Upper lobe of right lung (tissue), 1 donor: ENCODE measurements at regions not wholly inside any gene's neighbourhood (a gene's known extent, or its start where the extent isn't known, plus 50 kb on each side); places are given as distances from the start of the nearest gene placed in this dataset.

Source experiments
- ATAC-seq: fragments of 200-7000 bp; cut with Tn5 transposase; one replicate; pipeline ENCODE4 v1.9.1; 2020; ENCODE audit warnings: mild to moderate bottlenecking, moderate library complexity
- DNase-seq: peaks from one replicate; pipeline ENCODE4 v3.0.0-alpha.2; 2020
- H3K27ac ChIP-seq: fragments of 200-600 bp; one replicate; pipeline ENCODE4 v1.8.0; 2022
- H3K27me3 ChIP-seq: fragments of 200-600 bp; one replicate; pipeline ENCODE4 v1.8.0; 2022; ENCODE audit warnings: mild to moderate bottlenecking
- H3K36me3 ChIP-seq: fragments of 200-600 bp; one replicate; pipeline ENCODE4 v1.8.0; 2022
- H3K4me1 ChIP-seq: fragments of 200-600 bp; one replicate; pipeline ENCODE4 v1.8.0; 2022
- H3K4me3 ChIP-seq: fragments of 200-600 bp; one replicate; pipeline ENCODE4 v1.8.0; 2022; ENCODE audit warnings: mild to moderate bottlenecking
- H3K9me3 ChIP-seq: fragments of 200-600 bp; one replicate; pipeline ENCODE4 v1.8.0; 2022
- CTCF ChIP-seq: fragments of 200-600 bp; IDR thresholded peaks from one replicate; pipeline ENCODE4 v1.8.0; 2022; ENCODE audit warnings: antibody characterized with exemption
- intact Hi-C: fragments of 100-400 bp; cut with DNase I; formaldehyde crosslinking; loops from one replicate; pipeline ENCODE4 v1.11.0; 2022
- donor health status: DM: no; HTN: yes; CAD: no; lungs with severe emphysema.

- Histone ChIP-seq H3K27ac (no peak overlapping the region), H3K9me3 (no peaks in the 10 kb centered on the region), H3K36me3 (no peaks in the 10 kb centered on the region), H3K27me3 (no peaks in the 10 kb centered on the region), H3K4me1 (peaks cover 19% of the 10 kb centered on the region), H3K4me3 (no peak overlapping the region)
- intact Hi-C loops: loop anchor here (10.0 kb wide), 3 partner anchors 282 to 1172 kb away; no protein-coding TSS in a partner anchor
- TF ChIP-seq CTCF: no peak
- DNase-seq (no peak), ATAC-seq (no peak)
Observed at GRCh38 chr2:13006426-13006825, 289.7 kb downstream of the TRIB2 start.

GRCh38 chr2:13006829-13007717 lies 290.3 kb downstream of the TRIB2 start:
- no peak overlapping the region for H3K27ac ChIP-seq
- TF ChIP-seq CTCF: peak; percentile 97
- no peaks in the 10 kb centered on the region for H3K36me3 ChIP-seq
- intact Hi-C loops: loop anchor here (10.0 kb wide), 3 partner anchors 282 to 1172 kb away; no protein-coding TSS in a partner anchor
- peaks cover 19% of the 10 kb centered on the region for H3K4me1 ChIP-seq
- no peaks in the 10 kb centered on the region for H3K27me3 ChIP-seq
- ATAC-seq (peak; percentile 91), DNase-seq (no peak)
- H3K9me3 ChIP-seq: no peaks in the 10 kb centered on the region
- no peak overlapping the region for H3K4me3 ChIP-seq

DNA sequence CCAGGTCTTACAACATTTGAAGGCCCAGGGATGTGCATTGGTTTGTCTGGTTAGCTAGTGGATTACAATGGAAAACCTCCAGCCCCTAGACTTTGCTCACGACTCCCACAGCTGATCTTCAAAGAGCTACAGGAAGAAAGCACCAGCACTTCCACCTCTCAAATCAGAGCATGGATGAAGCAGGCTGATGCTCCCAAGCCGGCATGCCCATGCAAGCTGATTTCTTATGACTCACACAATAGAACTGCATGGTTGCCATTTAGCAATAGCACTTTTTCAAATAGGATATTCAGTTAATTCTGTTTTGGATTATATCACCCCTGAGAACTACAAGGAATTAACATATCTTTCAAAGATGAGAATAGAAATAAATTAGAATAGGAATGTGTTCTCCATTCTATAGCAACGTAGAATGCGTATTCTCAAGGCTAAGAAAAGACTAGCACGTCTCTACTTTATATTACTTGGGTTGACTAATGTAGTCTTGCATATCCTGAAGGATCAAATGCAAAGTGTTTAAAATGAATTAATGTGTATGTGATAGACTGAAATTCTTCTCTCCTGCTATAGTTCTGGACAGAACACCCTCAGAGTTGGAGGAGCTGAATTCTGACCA lies 292.4 kb downstream of the TRIB2 start:
- ATAC-seq (no peak), DNase-seq (no peak)
- no peaks in the 10 kb centered on the region for H3K36me3 ChIP-seq
- H3K9me3 ChIP-seq: no peaks in the 10 kb centered on the region
- intact Hi-C loops: loop anchor here (10.0 kb wide), 3 partner anchors 284 to 1174 kb away; no protein-coding TSS in a partner anchor
- TF ChIP-seq CTCF: no peak
- H3K27ac ChIP-seq: no peak overlapping the region
- H3K4me1 ChIP-seq: peaks cover 8% of the 10 kb centered on the region
- H3K27me3 ChIP-seq: peaks cover 5% of the 10 kb centered on the region
- no peak overlapping the region for H3K4me3 ChIP-seq

GRCh38 chr2:13010283-13010682 lies 293.5 kb downstream of the TRIB2 start:
- ATAC-seq: no peak
- intact Hi-C loops: no loop called here
- H3K36me3 ChIP-seq: no peaks in the 10 kb centered on the region
- no peak for DNase-seq
- no peak for TF ChIP-seq CTCF
- no peak overlapping the region for H3K4me3 ChIP-seq
- no peaks in the 10 kb centered on the region for H3K9me3 ChIP-seq
- peaks cover 12% of the 10 kb centered on the region for H3K27me3 ChIP-seq
- peaks cover 8% of the 10 kb centered on the region for H3K4me1 ChIP-seq
- H3K27ac ChIP-seq: no peak overlapping the region

DNA sequence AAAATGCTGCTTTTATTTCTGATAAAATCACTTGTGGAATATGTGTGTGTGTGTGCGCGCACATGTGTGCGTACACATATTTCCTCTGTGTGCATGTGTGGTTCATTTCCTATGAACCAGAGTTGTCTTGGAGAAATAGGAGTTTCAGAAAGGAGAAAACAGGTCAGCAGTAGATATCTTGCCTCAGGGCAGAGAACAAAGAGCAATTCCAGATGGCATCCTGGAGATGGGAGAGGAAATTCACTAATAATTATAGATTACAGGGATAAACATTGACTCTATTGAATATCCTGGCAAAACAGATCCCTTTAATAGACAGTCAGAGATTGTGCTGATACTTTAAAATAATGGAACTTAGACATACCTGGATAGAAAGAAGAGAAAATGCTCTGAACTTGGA lies 298.0 kb downstream of the TRIB2 start:
- DNase-seq: no peak
- no peak for TF ChIP-seq CTCF
- Histone ChIP-seq H3K9me3 (no peaks in the 10 kb centered on the region), H3K27ac (no peak overlapping the region), H3K4me3 (no peak overlapping the region), H3K36me3 (no peaks in the 10 kb centered on the region), H3K4me1 (no peaks in the 10 kb centered on the region), H3K27me3 (peaks cover 23% of the 10 kb centered on the region)
- intact Hi-C loops: no loop called here
- ATAC-seq: no peak
